IPS DF 19.7 (cell line): ENCODE measurements at regions not wholly inside any gene's neighbourhood (a gene's known extent, or its start where the extent isn't known, plus 50 kb on each side); places are given as distances from the start of the nearest gene placed in this dataset.

Experiments
- DNase-seq: peaks from one replicate; pipeline ENCODE4 v3.0.0-alpha.2; 2013; ENCODE audit warnings: low read depth, low spot score

GRCh38 chr2:215770668-215771067 lies 242.7 kb downstream of the MREG start:
- no peak for DNase-seq

DNA sequence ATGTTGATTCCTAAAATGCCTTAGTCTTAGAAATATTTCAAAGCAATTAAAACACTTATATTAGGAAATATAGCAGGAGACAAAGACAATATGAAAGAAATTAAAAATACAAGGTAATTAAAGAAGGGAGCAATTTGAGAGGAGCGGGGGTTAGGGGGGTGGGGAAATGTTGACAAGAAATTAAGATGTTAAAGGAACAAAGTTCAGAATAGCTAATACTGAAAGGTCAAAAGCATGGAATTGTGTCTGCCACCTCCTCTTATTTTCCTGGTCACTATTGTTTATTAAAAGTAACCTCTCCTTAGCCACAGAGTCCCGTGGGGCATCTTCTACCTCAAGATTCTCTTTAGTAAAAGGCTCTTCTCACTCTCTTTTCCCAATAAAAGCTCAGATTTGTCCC lies 244.1 kb downstream of the MREG start:
- no peak for DNase-seq

DNA sequence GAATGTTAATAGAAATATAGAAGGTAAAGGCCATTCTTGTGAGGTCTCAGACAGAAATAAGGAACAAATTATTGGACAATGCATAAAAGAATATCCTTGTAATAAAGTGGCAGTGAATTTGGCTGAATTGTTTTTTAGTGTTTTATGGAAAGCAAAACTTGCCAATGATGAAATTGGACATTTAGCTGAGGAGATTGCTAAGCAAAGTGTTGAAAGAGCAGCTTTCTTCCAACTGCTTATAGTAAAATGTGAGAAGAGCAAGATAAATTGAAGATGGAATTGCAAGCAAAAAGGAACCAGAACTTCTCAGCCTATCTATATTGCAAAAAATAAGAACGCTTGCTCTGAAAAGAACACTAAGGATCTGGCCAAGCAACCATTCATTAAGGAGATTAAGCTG lies 245.7 kb downstream of the MREG start:
- DNase-seq = no peak

GRCh38 chr2:215765729-215766360 lies 247.5 kb downstream of the MREG start:
- no peak for DNase-seq

GRCh38 chr2:215764441-215765048 lies 248.8 kb downstream of the MREG start:
- DNase-seq = no peak

DNA sequence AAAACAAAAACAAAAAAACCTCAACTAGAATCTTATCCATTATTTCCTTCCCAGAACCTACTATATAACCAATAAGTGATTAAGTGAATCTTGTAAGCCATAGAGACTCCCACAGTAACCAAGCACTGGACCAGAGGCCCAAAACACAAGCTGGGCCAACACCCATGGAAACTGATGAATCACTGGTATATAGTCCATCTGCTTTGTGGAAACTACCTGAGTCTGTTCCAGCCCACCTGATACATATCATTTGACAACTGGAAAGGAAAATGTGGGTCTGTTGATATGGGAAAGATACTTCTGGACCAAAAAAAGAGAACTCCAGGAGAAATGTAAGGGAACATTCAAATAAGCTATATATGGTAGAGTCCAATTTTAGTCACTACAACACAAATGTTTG lies 252.8 kb downstream of the MREG start:
- DNase-seq = no peak

GRCh38 chr2:215760091-215760490 lies 253.3 kb downstream of the MREG start:
- DNase-seq = no peak

GRCh38 chr2:215758691-215759090 lies 254.7 kb downstream of the MREG start:
- DNase-seq = no peak

DNA sequence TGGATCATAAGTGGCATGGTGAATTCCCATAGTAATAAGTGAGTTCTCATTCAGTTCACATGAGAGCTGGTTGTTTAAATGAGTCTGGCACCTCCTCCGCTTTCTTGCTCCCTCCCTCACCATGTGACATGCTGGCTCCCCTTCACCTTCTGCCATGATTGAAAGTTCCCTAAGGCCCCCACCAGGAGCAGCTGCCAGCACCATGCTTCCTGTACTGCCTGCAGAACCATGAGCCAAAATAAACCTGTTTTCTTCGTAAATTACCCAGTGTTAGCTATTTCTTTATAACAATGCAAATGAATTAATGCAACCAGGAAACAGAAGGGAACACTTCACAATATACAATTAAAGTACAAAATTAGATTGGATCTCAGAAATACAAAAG lies 257.0 kb downstream of the MREG start:
- no peak for DNase-seq

- DNase-seq = no peak
Observed at GRCh38 chr2:215755641-215756345, 257.6 kb downstream of the MREG start.

DNA sequence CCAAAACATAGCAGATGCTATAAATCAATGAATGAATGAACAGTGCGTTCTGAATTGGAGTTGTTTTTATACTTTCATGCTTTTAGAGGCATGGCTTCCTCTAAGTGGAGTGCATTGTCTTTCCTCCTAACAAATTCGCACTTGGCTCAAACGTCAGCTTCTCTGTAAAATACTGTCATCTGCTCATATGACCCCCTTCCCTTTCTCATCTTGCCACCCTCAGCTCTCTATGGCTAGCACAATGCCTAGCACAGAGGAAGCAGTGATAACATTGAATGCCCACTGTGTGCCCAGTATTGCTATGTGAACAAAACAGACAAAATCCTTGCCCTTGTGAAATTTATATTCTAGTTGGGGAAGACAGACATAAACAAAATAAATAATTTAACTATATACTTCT lies 258.8 kb downstream of the MREG start:
- DNase-seq = no peak

- DNase-seq = no peak
Observed at GRCh38 chr2:215753808-215754207, 259.5 kb downstream of the MREG start.

DNA sequence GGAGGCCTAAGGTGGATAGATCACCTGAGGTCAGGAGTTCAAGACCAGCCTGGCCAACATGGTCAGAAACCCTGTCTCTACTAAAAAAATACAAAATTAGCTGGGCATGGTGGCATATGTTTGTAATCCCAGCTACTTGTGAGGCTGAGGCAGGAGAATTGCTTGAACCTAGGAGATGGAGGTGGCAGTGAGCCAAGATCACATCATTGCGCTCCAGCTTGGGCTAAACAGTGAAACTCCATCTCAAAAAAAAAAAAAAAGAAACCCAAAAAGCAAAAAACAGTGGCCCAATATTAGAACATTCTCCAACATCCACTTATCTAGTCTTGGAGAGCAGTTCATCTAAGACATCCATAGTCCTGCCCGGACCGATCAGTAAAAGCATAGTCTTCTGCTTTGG lies 260.4 kb downstream of the MREG start:
- DNase-seq = no peak

DNA sequence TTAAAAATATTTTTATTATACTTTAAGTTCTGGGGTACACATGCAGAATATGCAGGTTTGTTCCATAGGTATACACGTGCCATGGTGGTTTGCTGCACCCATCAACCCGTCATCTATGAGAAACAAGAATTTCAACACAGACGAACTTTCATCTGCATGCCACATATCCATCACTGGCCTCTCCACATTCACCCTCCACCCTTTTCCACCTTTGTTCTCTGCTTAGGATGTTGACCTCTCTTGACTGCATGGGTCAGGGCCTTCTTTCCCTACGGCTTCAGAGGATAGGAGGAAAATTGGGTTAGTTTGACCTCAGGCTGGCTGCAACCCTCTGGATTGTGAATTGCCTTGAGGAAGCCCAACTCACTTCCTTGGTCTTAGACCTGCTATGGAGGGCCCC lies 260.9 kb downstream of the MREG start:
- DNase-seq = no peak

- DNase-seq = no peak
Observed at GRCh38 chr2:215751911-215752272, 261.5 kb downstream of the MREG start.

GRCh38 chr2:215751200-215751910 lies 262.0 kb downstream of the MREG start:
- no peak for DNase-seq

DNA sequence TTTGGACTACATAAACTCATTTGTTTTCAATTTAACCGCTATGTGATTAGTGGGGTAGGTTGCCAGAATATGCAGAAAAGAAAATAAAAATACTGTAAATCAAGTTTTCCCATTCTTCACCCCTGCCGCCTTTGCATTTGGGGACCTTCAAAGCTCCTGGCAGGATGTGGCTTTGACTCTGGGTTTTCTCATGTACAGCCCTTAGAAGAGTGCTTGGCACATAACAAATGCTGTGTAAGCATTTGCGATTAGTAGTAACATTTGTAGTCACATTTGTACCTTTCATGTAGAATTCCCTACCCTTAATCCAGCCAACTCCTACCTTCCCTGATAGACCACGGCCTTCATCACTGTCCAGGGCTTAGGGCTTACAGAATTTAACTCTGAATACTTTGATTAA lies 262.6 kb downstream of the MREG start:
- DNase-seq = no peak

DNA sequence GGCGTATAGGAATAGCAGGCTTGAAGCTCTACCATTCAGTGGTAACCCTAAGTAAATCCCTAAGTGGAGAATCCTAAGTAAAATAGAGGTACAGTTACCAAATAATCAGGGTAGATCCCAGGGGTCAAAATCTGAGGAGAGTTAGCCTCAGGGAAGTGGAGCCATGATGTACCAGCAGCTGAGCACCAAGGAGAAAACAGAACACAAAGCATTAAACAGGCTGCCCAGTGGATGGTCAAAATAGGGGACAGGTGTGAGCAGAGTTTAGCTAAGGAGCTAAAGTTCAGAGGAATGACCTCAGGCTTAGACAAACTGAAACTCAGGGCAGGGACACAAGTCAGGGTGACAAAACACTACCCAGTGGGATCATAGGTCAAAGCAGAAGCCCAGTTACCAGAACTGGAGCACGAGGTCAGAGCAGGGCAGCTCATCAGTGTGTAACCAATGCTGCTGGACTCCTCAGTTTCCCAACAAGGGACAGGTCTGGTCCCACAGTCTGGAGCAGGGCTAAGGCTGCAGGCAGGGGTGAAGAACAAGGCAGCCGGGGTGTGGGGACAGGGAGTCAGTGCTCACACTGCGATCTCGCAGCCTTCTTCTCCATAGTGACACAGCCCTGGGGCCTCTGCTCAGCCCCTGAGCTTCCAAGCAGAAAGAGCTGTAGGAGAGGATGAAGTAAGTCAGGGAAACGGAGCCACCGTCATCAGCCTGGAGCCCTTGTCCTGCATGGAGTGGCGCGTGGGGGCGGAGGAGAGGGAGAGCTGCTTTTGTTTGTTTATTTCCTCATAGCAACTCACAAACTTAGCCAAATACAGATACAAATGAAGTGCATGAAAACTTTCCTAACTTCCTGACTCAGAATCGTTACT lies 264.0 kb downstream of the MREG start:
- DNase-seq = no peak

- DNase-seq = no peak
Observed at GRCh38 chr2:215748446-215748845, 264.9 kb downstream of the MREG start.

- no peak for DNase-seq
Observed at GRCh38 chr2:215746887-215747615, 266.3 kb downstream of the MREG start.
